Liver (tissue), 8 donors: ENCODE measurements at regions not wholly inside any gene's neighbourhood (a gene's known extent, or its start where the extent isn't known, plus 50 kb on each side); places are given as distances from the start of the nearest gene placed in this dataset.

Experiments
- DNase-seq: peaks from one replicate; pipeline ENCODE4 v3.0.0-alpha.2; 2017; ENCODE audit warnings: low spot score
- H3K27ac ChIP-seq, 2 donors: one replicate each; pipeline ENCODE4 v1.7.0; 2013; ENCODE audit warnings: inconsistent platforms in 2 of 2, low read length in 2 of 2, control low read depth in 1 of 2, low read depth in 1 of 2, mild to moderate bottlenecking in 1 of 2
- H3K27me3 ChIP-seq, 4 donors: one replicate each; pipeline versions ENCODE4 v1.6.1 to v1.7.0; 2013; ENCODE audit warnings: low read length in 3 of 4, inconsistent platforms in 1 of 4, mild to moderate bottlenecking in 1 of 4, moderate library complexity in 1 of 4; ENCODE audit not compliant: control insufficient read depth in 4 of 4, insufficient read depth in 4 of 4
- H3K36me3 ChIP-seq, 4 donors: one replicate each; pipeline versions ENCODE4 v1.6.1 to v1.7.0; 2013; ENCODE audit warnings: low read length in 3 of 4, mild to moderate bottlenecking in 3 of 4, low read depth in 1 of 4, moderate library complexity in 1 of 4; ENCODE audit not compliant: control insufficient read depth in 4 of 4, insufficient read depth in 3 of 4
- H3K4me1 ChIP-seq, 4 donors: one replicate each; pipeline versions ENCODE4 v1.6.1 to v1.7.0; 2013; ENCODE audit warnings: low read length in 3 of 4, mild to moderate bottlenecking in 3 of 4, moderate library complexity in 1 of 4; ENCODE audit not compliant: control insufficient read depth in 4 of 4, insufficient read depth in 4 of 4
- H3K4me3 ChIP-seq, 3 donors: one replicate each; pipeline versions ENCODE4 v1.6.1 to v1.7.0; 2013; ENCODE audit warnings: low read length in 3 of 3, control low read depth in 1 of 3, low read depth in 1 of 3, mild to moderate bottlenecking in 1 of 3
- H3K9ac ChIP-seq, 2 donors: one replicate each; pipeline ENCODE4 v1.7.0; 2013; ENCODE audit warnings: low read length in 2 of 2, mild to moderate bottlenecking in 2 of 2, moderate library complexity in 2 of 2, control low read depth in 1 of 2, low read depth in 1 of 2
- H3K9me3 ChIP-seq, 4 donors: one replicate each; pipeline versions ENCODE4 v1.6.1 to v1.7.0; 2013; ENCODE audit warnings: low read length in 3 of 4; ENCODE audit not compliant: control insufficient read depth in 4 of 4
- ATF3 ChIP-seq: IDR thresholded peaks from 2 replicates; pipeline ENCODE4 v1.6.1; 2016; ENCODE audit warnings: antibody characterized with exemption
- CTCF ChIP-seq: fragments of 150-350 bp; IDR thresholded peaks from 2 replicates; pipeline ENCODE4 v1.5.1; 2017; ENCODE audit warnings: improper control_type of control experiment, low read depth, low read length; ENCODE audit not compliant: missing input control
- EGR1 ChIP-seq, 2 donors: IDR thresholded peaks; 2 replicates each; pipeline ENCODE4 v1.6.1; 2016 to 2018; ENCODE audit warnings: antibody characterized with exemption in 2 of 2, low read depth in 2 of 2
- FOXA1 ChIP-seq: IDR thresholded peaks from 2 replicates; pipeline ENCODE4 v1.6.1; 2016; ENCODE audit warnings: antibody characterized with exemption
- FOXA2 ChIP-seq: IDR thresholded peaks from 2 replicates; pipeline ENCODE4 v1.6.1; 2016; ENCODE audit warnings: antibody characterized with exemption
- GABPA ChIP-seq, 2 donors: IDR thresholded peaks in 1 of 2; conservative IDR thresholded peaks in 1 of 2; 2 replicates each; pipeline ENCODE4 v1.6.1; 2016; ENCODE audit warnings: antibody characterized with exemption in 2 of 2, mild to moderate bottlenecking in 1 of 2, moderate library complexity in 1 of 2
- HNF4A ChIP-seq, 2 donors: conservative IDR thresholded peaks; 2 replicates each; pipeline ENCODE4 v1.6.1; 2016; ENCODE audit warnings: antibody characterized with exemption in 2 of 2, mild to moderate bottlenecking in 2 of 2
- HNF4G ChIP-seq: IDR thresholded peaks from 2 replicates; pipeline ENCODE4 v1.6.1; 2016; ENCODE audit warnings: antibody characterized with exemption
- JUND ChIP-seq, 2 donors: IDR thresholded peaks; 2 replicates each; pipeline ENCODE4 v1.6.1; 2016; ENCODE audit warnings: antibody characterized with exemption in 2 of 2
- MAX ChIP-seq: IDR thresholded peaks from 2 replicates; pipeline ENCODE4 v1.6.1; 2016; ENCODE audit warnings: antibody characterized with exemption
- NR2F2 ChIP-seq: IDR thresholded peaks from 2 replicates; pipeline ENCODE4 v1.6.1; 2016; ENCODE audit warnings: antibody characterized with exemption
- RAD21 ChIP-seq, 2 donors: IDR thresholded peaks; 2 replicates each; pipeline ENCODE4 v1.6.1; 2016; ENCODE audit warnings: antibody characterized with exemption in 2 of 2, mild to moderate bottlenecking in 2 of 2
- REST ChIP-seq: IDR thresholded peaks from 2 replicates; pipeline ENCODE4 v1.6.1; 2016; ENCODE audit warnings: antibody characterized with exemption, mild to moderate bottlenecking
- RXRA ChIP-seq, 2 donors: IDR thresholded peaks; 2 replicates each; pipeline ENCODE4 v1.6.1; 2017 to 2018; ENCODE audit warnings: antibody characterized with exemption in 2 of 2, mild to moderate bottlenecking in 1 of 2
- SP1 ChIP-seq: IDR thresholded peaks from 2 replicates; pipeline ENCODE4 v1.6.1; 2018; ENCODE audit warnings: antibody characterized with exemption, mild to moderate bottlenecking
- TAF1 ChIP-seq: conservative IDR thresholded peaks from 2 replicates; pipeline ENCODE4 v1.6.1; 2016; ENCODE audit warnings: antibody characterized with exemption, mild to moderate bottlenecking
- YY1 ChIP-seq: IDR thresholded peaks from 2 replicates; pipeline ENCODE4 v1.6.1; 2016; ENCODE audit warnings: antibody characterized with exemption, mild to moderate bottlenecking
- ZBTB33 ChIP-seq: IDR thresholded peaks from 2 replicates; pipeline ENCODE4 v1.6.1; 2016; ENCODE audit warnings: antibody characterized with exemption
- WGBS: extraction: QIAGEN DNeasy Blood & Tissue Kit; methylation state at CpG from one replicate; pipeline ENCODE4 v1.1.7; 2013; 5-methylcytosine and 5-hydroxymethylcytosine counted together
- donor health status: healthy.
- donor health status: healthy.
- donor health status: healthy.
- donor health status: healthy.
- donor health status: healthy.

- H3K9ac ChIP-seq = no peak overlapping the region
- no peaks in the 10 kb centered on the region for H3K36me3 ChIP-seq
- 68% methylated on average over 4 of the region's 4 CpGs for WGBS
- no peak overlapping the region for H3K27ac ChIP-seq
- TF ChIP-seq RAD21 (IDR thresholded peaks at IDR 0.05) (no peak), MAX (no peak), NR2F2 (no peak), FOXA1 (no peak), JUND (IDR thresholded peaks at IDR 0.05) (no peak), ZBTB33 (no peak), EGR1 (IDR thresholded peaks at IDR 0.05; ENCODE audit: low read depth in 2 of 2) (no peak), GABPA (IDR thresholded peaks at IDR 0.05 in 1 of 2, conservative IDR thresholded peaks at IDR 0.05 in 1 of 2) (no peak), SP1 (no peak), CTCF (no peak), HNF4A (conservative IDR thresholded peaks at IDR 0.05) (no peak), REST (no peak), RXRA (IDR thresholded peaks at IDR 0.05) (no peak), ATF3 (no peak), YY1 (no peak), FOXA2 (no peak), HNF4G (no peak), TAF1 (no peak)
- H3K27me3 ChIP-seq = no peaks in the 10 kb centered on the region
- H3K4me1 ChIP-seq = no peaks in the 10 kb centered on the region
- no peak overlapping the region for H3K4me3 ChIP-seq
- H3K9me3 ChIP-seq = no peaks in the 10 kb centered on the region
- DNase-seq = no peak
Measured at GRCh38 chr20:59392736-59393135, 92.3 kb downstream of the EDN3 start.
